ENCODE measurements at regions not wholly inside any gene's neighbourhood (a gene's known extent, or its start where the extent isn't known, plus 50 kb on each side); places are given as distances from the start of the nearest gene placed in this dataset.

- no peaks in the 10 kb centered on the region for H3K36me3 ChIP-seq
- H3K27me3 ChIP-seq = no peaks in the 10 kb centered on the region
- intact Hi-C loops (cut with DNase I; ENCODE audit: low total_unique reads) = no loop called here
- no peak for TF ChIP-seq POLR2A (IDR thresholded peaks at IDR 0.05)
- no peak for TF ChIP-seq CTCF (IDR thresholded peaks at IDR 0.05)
- H3K9me3 ChIP-seq = no peaks in the 10 kb centered on the region
- no peak overlapping the region for H3K27ac ChIP-seq
- no peak overlapping the region for H3K4me3 ChIP-seq
- H3K4me1 ChIP-seq = no peaks in the 10 kb centered on the region
- DNase-seq = no peak
Observed at GRCh38 chr18:64490207-64490606, 341.3 kb upstream of the LINC00305 start.

- Histone ChIP-seq H3K4me1 (no peaks in the 10 kb centered on the region), H3K27ac (no peak overlapping the region), H3K9me3 (no peaks in the 10 kb centered on the region), H3K4me3 (no peak overlapping the region), H3K27me3 (no peaks in the 10 kb centered on the region), H3K36me3 (no peaks in the 10 kb centered on the region)
- TF ChIP-seq POLR2A (IDR thresholded peaks at IDR 0.05) (no peak), CTCF (IDR thresholded peaks at IDR 0.05) (no peak)
- no peak for DNase-seq
- intact Hi-C loops (cut with DNase I; ENCODE audit: low total_unique reads) = no loop called here
Observed at GRCh38 chr18:64488698-64489097, 339.8 kb upstream of the LINC00305 start.

- H3K36me3 ChIP-seq = no peaks in the 10 kb centered on the region
- no peak for TF ChIP-seq CTCF (IDR thresholded peaks at IDR 0.05)
- TF ChIP-seq POLR2A (IDR thresholded peaks at IDR 0.05) = no peak
- no peaks in the 10 kb centered on the region for H3K4me1 ChIP-seq
- no peak overlapping the region for H3K4me3 ChIP-seq
- H3K9me3 ChIP-seq = no peaks in the 10 kb centered on the region
- no peaks in the 10 kb centered on the region for H3K27me3 ChIP-seq
- DNase-seq = no peak
- intact Hi-C loops (cut with DNase I; ENCODE audit: low total_unique reads) = no loop called here
- H3K27ac ChIP-seq = no peak overlapping the region
Observed at GRCh38 chr18:64474773-64475172, 325.9 kb upstream of the LINC00305 start.

GRCh38 chr18:64474255-64474654, 325.4 kb upstream of the LINC00305 start:
- H3K9me3 ChIP-seq = no peaks in the 10 kb centered on the region
- no peaks in the 10 kb centered on the region for H3K36me3 ChIP-seq
- no peak overlapping the region for H3K27ac ChIP-seq
- H3K4me1 ChIP-seq = no peaks in the 10 kb centered on the region
- intact Hi-C loops (cut with DNase I; ENCODE audit: low total_unique reads) = no loop called here
- H3K4me3 ChIP-seq = no peak overlapping the region
- no peak for DNase-seq
- TF ChIP-seq CTCF (IDR thresholded peaks at IDR 0.05) = no peak
- TF ChIP-seq POLR2A (IDR thresholded peaks at IDR 0.05) = no peak
- H3K27me3 ChIP-seq = no peaks in the 10 kb centered on the region

GRCh38 chr18:64449434-64449833, 300.5 kb upstream of the LINC00305 start:
- Histone ChIP-seq H3K4me3 (no peak overlapping the region), H3K4me1 (no peaks in the 10 kb centered on the region), H3K27ac (no peak overlapping the region), H3K36me3 (no peaks in the 10 kb centered on the region), H3K27me3 (no peaks in the 10 kb centered on the region), H3K9me3 (no peaks in the 10 kb centered on the region)
- intact Hi-C loops (cut with DNase I; ENCODE audit: low total_unique reads) = no loop called here
- no peak for DNase-seq
- TF ChIP-seq CTCF (IDR thresholded peaks at IDR 0.05) (no peak), POLR2A (IDR thresholded peaks at IDR 0.05) (no peak)
